Parathyroid adenoma (tissue), 2 donors: ENCODE measurements at regions not wholly inside any gene's neighbourhood (a gene's known extent, or its start where the extent isn't known, plus 50 kb on each side); places are given as distances from the start of the nearest gene placed in this dataset.

Experiments used
- H2AFZ ChIP-seq: fragments of 300-600 bp; sonication (generic); one replicate; pipeline ENCODE4 v1.7.0; 2017; ENCODE audit warnings: antibody characterized with exemption, mild to moderate bottlenecking
- H3K27ac ChIP-seq: fragments of 300-600 bp; sonication (generic); one replicate; pipeline ENCODE4 v1.7.0; 2017
- H3K27me3 ChIP-seq: fragments of 300-600 bp; sonication (generic); one replicate; pipeline ENCODE4 v1.7.0; 2017; ENCODE audit warnings: low read length; ENCODE audit not compliant: control insufficient read depth, insufficient read depth
- H3K36me3 ChIP-seq: fragments of 300-600 bp; sonication (generic); one replicate; pipeline ENCODE4 v1.7.0; 2017; ENCODE audit warnings: low read length; ENCODE audit not compliant: control insufficient read depth, insufficient read depth
- H3K4me1 ChIP-seq: fragments of 300-600 bp; sonication (generic); one replicate; pipeline ENCODE4 v1.7.0; 2017; ENCODE audit warnings: control low read depth
- H3K4me2 ChIP-seq: fragments of 300-600 bp; sonication (generic); one replicate; pipeline ENCODE4 v1.7.0; 2017; ENCODE audit warnings: low read length
- H3K4me3 ChIP-seq: fragments of 300-600 bp; sonication (generic); one replicate; pipeline ENCODE4 v1.7.0; 2017; ENCODE audit warnings: low read depth, low read length
- H3K79me2 ChIP-seq: fragments of 300-600 bp; sonication (generic); one replicate; pipeline ENCODE4 v1.7.0; 2017; ENCODE audit warnings: control low read depth
- H3K9ac ChIP-seq: fragments of 300-600 bp; sonication (generic); one replicate; pipeline ENCODE4 v1.7.0; 2017; ENCODE audit warnings: mild to moderate bottlenecking
- H3K9me3 ChIP-seq: fragments of 300-600 bp; sonication (generic); one replicate; pipeline ENCODE4 v1.7.0; 2017; ENCODE audit warnings: low read length; ENCODE audit not compliant: control insufficient read depth
- TF ChIP-seq, protein P1 (sequence below): fragments of 300-600 bp; sonication (generic); IDR thresholded peaks from one replicate; pipeline ENCODE4 v1.7.0; 2017; ENCODE audit warnings: antibody characterized with exemption, mild to moderate bottlenecking
- donor health status: primary hyperparathyroidism.

DNA sequence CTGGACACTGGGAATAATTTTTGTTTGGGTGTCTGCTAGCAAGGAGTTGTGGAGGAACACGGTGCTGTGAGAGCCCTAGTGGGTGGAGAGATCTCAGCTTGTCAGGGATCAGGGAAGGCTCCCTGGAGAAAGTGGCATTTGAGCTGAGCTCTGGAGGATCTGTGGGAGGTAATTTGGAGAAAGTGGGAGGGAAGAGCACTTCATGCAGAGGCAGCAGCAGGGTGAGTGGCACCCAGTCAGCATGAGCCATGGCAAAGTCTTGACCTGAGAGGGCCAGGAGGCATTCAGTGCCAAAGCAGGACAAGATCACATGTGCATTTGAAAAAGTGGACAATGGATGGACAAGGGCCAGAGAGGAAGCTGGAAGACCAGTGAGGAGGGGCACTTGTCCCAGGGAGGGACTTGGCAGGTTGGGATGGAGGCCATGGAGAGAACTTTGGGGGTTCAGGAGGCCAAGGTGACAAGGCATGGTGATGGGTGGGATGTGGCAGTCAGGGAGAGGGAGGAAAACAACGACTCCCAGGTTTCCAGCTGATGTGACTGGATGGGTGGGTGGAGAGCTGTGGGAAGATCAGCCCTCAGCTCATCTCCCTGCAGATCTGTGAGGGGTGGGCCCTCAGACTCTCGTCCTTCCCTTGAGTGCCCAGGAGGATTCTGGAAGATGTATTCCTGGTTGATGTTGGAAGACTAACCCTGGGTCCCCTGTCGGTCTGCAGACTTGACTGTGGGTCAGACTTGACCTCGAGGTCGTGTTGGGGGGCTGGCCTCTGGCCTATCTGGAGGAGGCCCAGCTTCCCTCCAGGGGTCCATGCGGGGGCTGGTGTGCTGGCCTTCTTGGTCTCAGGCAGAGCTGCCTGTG, 68.9 kb upstream of the PITX1 start:
- Histone ChIP-seq H2AFZ (no peak overlapping the region), H3K4me1 (no peaks in the 10 kb centered on the region), H3K9ac (no peak overlapping the region), H3K36me3 (no peaks in the 10 kb centered on the region), H3K9me3 (no peaks in the 10 kb centered on the region), H3K27ac (no peak overlapping the region), H3K79me2 (no peaks in the 10 kb centered on the region), H3K27me3 (no peaks in the 10 kb centered on the region), H3K4me2 (no peak overlapping the region), H3K4me3 (no peak overlapping the region)
- TF ChIP-seq, protein P1, sequence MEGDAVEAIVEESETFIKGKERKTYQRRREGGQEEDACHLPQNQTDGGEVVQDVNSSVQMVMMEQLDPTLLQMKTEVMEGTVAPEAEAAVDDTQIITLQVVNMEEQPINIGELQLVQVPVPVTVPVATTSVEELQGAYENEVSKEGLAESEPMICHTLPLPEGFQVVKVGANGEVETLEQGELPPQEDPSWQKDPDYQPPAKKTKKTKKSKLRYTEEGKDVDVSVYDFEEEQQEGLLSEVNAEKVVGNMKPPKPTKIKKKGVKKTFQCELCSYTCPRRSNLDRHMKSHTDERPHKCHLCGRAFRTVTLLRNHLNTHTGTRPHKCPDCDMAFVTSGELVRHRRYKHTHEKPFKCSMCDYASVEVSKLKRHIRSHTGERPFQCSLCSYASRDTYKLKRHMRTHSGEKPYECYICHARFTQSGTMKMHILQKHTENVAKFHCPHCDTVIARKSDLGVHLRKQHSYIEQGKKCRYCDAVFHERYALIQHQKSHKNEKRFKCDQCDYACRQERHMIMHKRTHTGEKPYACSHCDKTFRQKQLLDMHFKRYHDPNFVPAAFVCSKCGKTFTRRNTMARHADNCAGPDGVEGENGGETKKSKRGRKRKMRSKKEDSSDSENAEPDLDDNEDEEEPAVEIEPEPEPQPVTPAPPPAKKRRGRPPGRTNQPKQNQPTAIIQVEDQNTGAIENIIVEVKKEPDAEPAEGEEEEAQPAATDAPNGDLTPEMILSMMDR: no peak

DNA sequence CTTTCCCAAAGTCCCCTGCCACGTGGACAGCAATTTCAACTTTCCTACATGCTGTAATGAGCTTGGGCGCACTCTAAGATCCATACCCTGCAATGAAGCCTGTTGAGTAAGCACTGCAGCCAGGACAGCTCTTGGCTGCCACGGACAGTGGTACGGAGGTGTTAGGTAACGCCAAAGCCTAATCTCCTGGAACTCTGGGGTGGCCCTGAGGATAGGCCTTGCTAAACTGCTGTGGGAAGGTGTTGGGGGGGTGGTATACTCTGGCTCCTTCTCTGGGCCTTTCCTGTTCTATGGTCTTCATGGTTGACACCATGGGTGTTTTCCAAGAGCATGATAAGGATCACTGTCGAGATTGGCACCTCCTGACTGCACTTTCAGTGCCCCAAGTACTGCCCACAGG, 66.4 kb upstream of the PITX1 start:
- H3K27me3 ChIP-seq: no peaks in the 10 kb centered on the region
- TF ChIP-seq, protein P1: no peak
- H3K4me2 ChIP-seq: no peak overlapping the region
- no peaks in the 10 kb centered on the region for H3K36me3 ChIP-seq
- no peak overlapping the region for H3K9ac ChIP-seq
- H3K4me3 ChIP-seq: no peak overlapping the region
- H3K4me1 ChIP-seq: no peaks in the 10 kb centered on the region
- H3K9me3 ChIP-seq: no peaks in the 10 kb centered on the region
- no peak overlapping the region for H2AFZ ChIP-seq
- H3K79me2 ChIP-seq: no peaks in the 10 kb centered on the region
- H3K27ac ChIP-seq: no peak overlapping the region

GRCh38 chr5:135100011-135100410, 66.0 kb upstream of the PITX1 start:
- H3K4me1 ChIP-seq: no peaks in the 10 kb centered on the region
- no peaks in the 10 kb centered on the region for H3K36me3 ChIP-seq
- H3K9me3 ChIP-seq: no peaks in the 10 kb centered on the region
- no peak overlapping the region for H3K4me2 ChIP-seq
- H2AFZ ChIP-seq: no peak overlapping the region
- H3K27me3 ChIP-seq: no peaks in the 10 kb centered on the region
- TF ChIP-seq, protein P1: no peak
- no peak overlapping the region for H3K9ac ChIP-seq
- H3K4me3 ChIP-seq: no peak overlapping the region
- no peaks in the 10 kb centered on the region for H3K79me2 ChIP-seq
- no peak overlapping the region for H3K27ac ChIP-seq

GRCh38 chr5:135097390-135097789, 63.4 kb upstream of the PITX1 start:
- H3K9me3 ChIP-seq: no peaks in the 10 kb centered on the region
- TF ChIP-seq, protein P1: no peak

DNA sequence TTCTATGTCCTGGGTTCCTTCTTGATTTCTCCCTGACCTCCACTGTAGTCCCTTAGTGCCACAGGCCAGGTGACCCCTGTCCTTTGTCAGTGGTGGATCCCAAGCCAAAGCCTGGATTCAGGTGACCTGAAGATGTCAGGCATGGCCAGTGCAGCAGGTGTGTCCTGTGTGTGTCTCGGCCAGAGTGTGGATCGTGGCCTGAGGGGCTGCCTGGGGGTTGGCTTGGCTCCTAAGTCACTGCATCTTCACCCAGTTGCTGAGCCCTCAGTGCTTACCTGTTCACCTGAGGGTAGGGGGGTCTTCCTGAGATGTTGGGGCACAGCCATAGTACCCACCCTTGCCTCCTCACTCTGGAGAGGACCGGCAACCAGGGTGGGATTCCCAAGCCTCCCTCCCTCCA, 61.8 kb upstream of the PITX1 start:
- TF ChIP-seq, protein P1: no peak
- H3K79me2 ChIP-seq: no peaks in the 10 kb centered on the region
- no peak overlapping the region for H3K9ac ChIP-seq
- H3K4me1 ChIP-seq: no peaks in the 10 kb centered on the region
- no peaks in the 10 kb centered on the region for H3K9me3 ChIP-seq
- H2AFZ ChIP-seq: no peak overlapping the region
- H3K27ac ChIP-seq: no peak overlapping the region
- H3K36me3 ChIP-seq: no peaks in the 10 kb centered on the region
- no peaks in the 10 kb centered on the region for H3K27me3 ChIP-seq
- H3K4me2 ChIP-seq: no peak overlapping the region
- H3K4me3 ChIP-seq: no peak overlapping the region

More at GRCh38 chr5:135097390-135097789, 63.4 kb upstream of the PITX1 start:
- no peak overlapping the region for H3K27ac ChIP-seq
- H3K27me3 ChIP-seq: no peaks in the 10 kb centered on the region
- no peaks in the 10 kb centered on the region for H3K36me3 ChIP-seq
- no peak overlapping the region for H3K4me2 ChIP-seq
- H3K4me1 ChIP-seq: no peaks in the 10 kb centered on the region
- H3K4me3 ChIP-seq: no peak overlapping the region
- no peaks in the 10 kb centered on the region for H3K79me2 ChIP-seq
- no peak overlapping the region for H3K9ac ChIP-seq
- no peak overlapping the region for H2AFZ ChIP-seq
